CD4-positive, alpha-beta T cell treated with Interleukin-15 for 4 hours (primary cell): ENCODE measurements at regions not wholly inside any gene's neighbourhood (a gene's known extent, or its start where the extent isn't known, plus 50 kb on each side); places are given as distances from the start of the nearest gene placed in this dataset.

Experiments used
- DNase-seq: peaks from one replicate; pipeline ENCODE4 v3.0.0-alpha.2; 2020; ENCODE audit warnings: low spot score

- no peak for DNase-seq
These were observed 690.3 kb downstream of the REEP3 start for GRCh38 chr10:64211466-64211865.

GRCh38 chr10:64215088-64215487, 693.9 kb downstream of the REEP3 start:
- DNase-seq, result no peak

GRCh38 chr10:64219271-64220025, 698.2 kb downstream of the REEP3 start:
- no peak for DNase-seq

- DNase-seq, result no peak
These were observed 713.3 kb downstream of the REEP3 start for GRCh38 chr10:64234489-64234888.

- DNase-seq, result no peak
These were observed 736.5 kb downstream of the REEP3 start for GRCh38 chr10:64257704-64258103.

GRCh38 chr10:64261092-64261491, 739.9 kb downstream of the REEP3 start:
- DNase-seq, result no peak

- no peak for DNase-seq
These were observed 740.5 kb downstream of the REEP3 start for GRCh38 chr10:64261676-64262075.

- no peak for DNase-seq
These were observed 744.8 kb downstream of the REEP3 start for GRCh38 chr10:64265961-64266360.

GRCh38 chr10:64271508-64271907, 750.3 kb downstream of the REEP3 start:
- no peak for DNase-seq

GRCh38 chr10:64271983-64272382, 750.8 kb downstream of the REEP3 start:
- DNase-seq, result no peak

GRCh38 chr10:64275001-64275400, 753.8 kb downstream of the REEP3 start:
- no peak for DNase-seq

GRCh38 chr10:64275774-64276173, 754.6 kb downstream of the REEP3 start:
- DNase-seq, result no peak

GRCh38 chr10:64277536-64277935, 756.3 kb downstream of the REEP3 start:
- no peak for DNase-seq

- DNase-seq, result no peak
These were observed 762.4 kb downstream of the REEP3 start for GRCh38 chr10:64283621-64284020.

GRCh38 chr10:64286533-64286932, 765.3 kb downstream of the REEP3 start:
- DNase-seq, result no peak

- DNase-seq, result no peak
These were observed 767.2 kb downstream of the REEP3 start for GRCh38 chr10:64288404-64288803.

GRCh38 chr10:64303566-64303965, 782.4 kb downstream of the REEP3 start:
- DNase-seq, result no peak

- no peak for DNase-seq
These were observed 785.6 kb downstream of the REEP3 start for GRCh38 chr10:64306729-64307327.

- DNase-seq, result no peak
These were observed 791.7 kb downstream of the REEP3 start for GRCh38 chr10:64312876-64313275.

- DNase-seq, result no peak
These were observed 792.8 kb downstream of the REEP3 start for GRCh38 chr10:64313967-64314366.

- DNase-seq, result no peak
These were observed 795.2 kb downstream of the REEP3 start for GRCh38 chr10:64316416-64316815.

- no peak for DNase-seq
These were observed 795.6 kb downstream of the REEP3 start for GRCh38 chr10:64316833-64317232.

GRCh38 chr10:64320448-64320847, 799.2 kb downstream of the REEP3 start:
- DNase-seq, result no peak

GRCh38 chr10:64329510-64329909, 808.3 kb downstream of the REEP3 start:
- no peak for DNase-seq
